Neural cell (in vitro differentiated cells): ENCODE measurements at regions not wholly inside any gene's neighbourhood (a gene's known extent, or its start where the extent isn't known, plus 50 kb on each side); places are given as distances from the start of the nearest gene placed in this dataset.

Experiments
- H2AFZ ChIP-seq: fragments of 200-600, 300-800 bp; sonication (generic), shearing (Covaris generic); 2 replicates; pipeline ENCODE4 v1.6.0; 2014; ENCODE audit warnings: low read depth, mild to moderate bottlenecking, antibody characterized with exemption, low read length, moderate library complexity
- H3F3A ChIP-seq: fragments of 200-600 bp; shearing (Covaris generic); 2 replicates; pipeline ENCODE4 v1.6.1; 2016; ENCODE audit warnings: mild to moderate bottlenecking, moderate library complexity, mixed read lengths, antibody characterized with exemption, low read length; ENCODE audit not compliant: insufficient read depth, poor library complexity, severe bottlenecking
- H3K27ac ChIP-seq: fragments of 200-600, 300-800 bp; sonication (generic), shearing (Covaris generic); 2 replicates; pipeline ENCODE4 v1.5.1; 2014; ENCODE audit warnings: mild to moderate bottlenecking, low read length, moderate library complexity
- H3K27me3 ChIP-seq: fragments of 300-800, 200-600 bp; sonication (generic), shearing (Covaris generic); 2 replicates; pipeline ENCODE4 v1.6.0; 2014; ENCODE audit warnings: mild to moderate bottlenecking, low read depth, low read length, moderate library complexity; ENCODE audit not compliant: insufficient read depth
- H3K36me3 ChIP-seq: fragments of 300-800, 200-600 bp; sonication (generic), shearing (Covaris generic); 2 replicates; pipeline ENCODE4 v1.5.1; 2014; ENCODE audit warnings: mild to moderate bottlenecking, antibody characterized with exemption, low read length, moderate library complexity; ENCODE audit not compliant: insufficient read depth
- H3K4me2 ChIP-seq: fragments of 300-800, 200-600 bp; sonication (generic), shearing (Covaris generic); 2 replicates; pipeline ENCODE4 v1.6.0; 2014; ENCODE audit warnings: mild to moderate bottlenecking, low read length
- H3K4me3 ChIP-seq: fragments of 300-800, 200-600 bp; sonication (generic), shearing (Covaris generic); 2 replicates; pipeline ENCODE4 v1.5.1; 2014; ENCODE audit warnings: mild to moderate bottlenecking, low read length, moderate library complexity
- H3K79me2 ChIP-seq: fragments of 200-600 bp; shearing (Covaris generic); replicated peaks from 2 replicates; pipeline ENCODE4 v1.6.0; 2014; ENCODE audit warnings: mild to moderate bottlenecking, low read length, moderate library complexity; ENCODE audit not compliant: insufficient read depth
- H3K9ac ChIP-seq: fragments of 300-800, 200-600 bp; sonication (generic), shearing (Covaris generic); 2 replicates; pipeline ENCODE4 v1.6.1; 2016; ENCODE audit warnings: mild to moderate bottlenecking, low read length, mixed read lengths
- H3K9me2 ChIP-seq: fragments of 200-600 bp; shearing (Covaris generic); 2 replicates; pipeline ENCODE4 v1.6.1; 2016; ENCODE audit warnings: mild to moderate bottlenecking, low read length, mixed read lengths; ENCODE audit not compliant: insufficient read depth
- H3K9me3 ChIP-seq: fragments of 200-600, 300-800 bp; sonication (generic), shearing (Covaris generic); 2 replicates; pipeline ENCODE4 v1.6.1; 2016; ENCODE audit warnings: mild to moderate bottlenecking, mixed run types, low read length, moderate library complexity, mixed read lengths
- H4K20me1 ChIP-seq: fragments of 200-600 bp; shearing (Covaris generic); 2 replicates; pipeline ENCODE4 v1.6.1; 2016; ENCODE audit warnings: mild to moderate bottlenecking, mixed run types; ENCODE audit not compliant: insufficient read depth
- CTCF ChIP-seq: fragments of 450-650 bp; IDR thresholded peaks from 2 replicates; pipeline ENCODE4 v1.5.1; 2014; ENCODE audit warnings: antibody characterized with exemption, mild to moderate bottlenecking, moderate library complexity; ENCODE audit not compliant: poor library complexity, severe bottlenecking
- EP300 ChIP-seq: fragments of 450-650 bp; conservative IDR thresholded peaks from 2 replicates; pipeline ENCODE4 v1.6.1; 2014; ENCODE audit warnings: antibody characterized with exemption, mild to moderate bottlenecking, moderate library complexity; ENCODE audit not compliant: poor library complexity, severe bottlenecking
- EZH2 ChIP-seq: fragments of 200-600, 300-800 bp; shearing (Covaris generic), sonication (generic); IDR thresholded peaks from 2 replicates; pipeline ENCODE4 v1.6.1; 2014; ENCODE audit warnings: antibody characterized with exemption, low read length, borderline replicate concordance, mild to moderate bottlenecking; ENCODE audit not compliant: insufficient read depth, poor library complexity, severe bottlenecking
- MXI1 ChIP-seq: fragments of 450-650 bp; conservative IDR thresholded peaks from 2 replicates; pipeline ENCODE4 v1.6.1; 2014; ENCODE audit warnings: antibody characterized with exemption, mild to moderate bottlenecking; ENCODE audit not compliant: poor library complexity, severe bottlenecking
- POLR2AphosphoS5 ChIP-seq: IDR thresholded peaks from 2 replicates; pipeline ENCODE4 v1.6.1; 2012
- RAD21 ChIP-seq: fragments of 450-650 bp; conservative IDR thresholded peaks from 2 replicates; pipeline ENCODE4 v1.6.1; 2014; ENCODE audit warnings: antibody characterized with exemption, mild to moderate bottlenecking, moderate library complexity
- SMC3 ChIP-seq: fragments of 450-650 bp; conservative IDR thresholded peaks from 2 replicates; pipeline ENCODE4 v1.6.1; 2014; ENCODE audit warnings: antibody characterized with exemption, mild to moderate bottlenecking, moderate library complexity; ENCODE audit not compliant: poor library complexity
- TAF1 ChIP-seq: IDR thresholded peaks from 2 replicates; pipeline ENCODE4 v1.6.1; 2012; ENCODE audit warnings: low read depth
- TF ChIP-seq, protein P1 (sequence below): IDR thresholded peaks from 2 replicates; pipeline ENCODE4 v1.6.1; 2012; ENCODE audit warnings: borderline replicate concordance

DNA sequence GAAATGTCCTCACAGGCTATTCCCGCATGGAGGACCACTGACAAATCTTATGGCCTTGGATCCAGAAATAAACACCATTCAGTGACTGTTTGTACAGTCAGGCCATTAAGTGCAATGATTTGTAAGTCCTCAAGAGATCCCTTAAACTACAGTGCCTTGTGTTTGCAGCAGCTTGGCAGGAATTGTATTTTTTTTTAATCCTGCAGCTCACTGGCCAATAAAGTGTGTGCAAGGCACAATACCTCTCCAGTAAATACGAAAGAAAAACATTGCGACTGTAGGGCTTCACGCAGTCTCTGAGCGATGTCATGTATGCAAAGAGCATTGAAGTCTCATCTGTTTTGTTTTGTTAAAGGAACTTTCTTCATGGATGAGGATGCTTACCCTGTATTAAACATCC lies 74.2 kb upstream of the TUSC1 start:
- TF ChIP-seq POLR2AphosphoS5 (no peak), TAF1 (no peak), CTCF (no peak), MXI1 (no peak), RAD21 (no peak), SMC3 (no peak), EP300 (no peak), EZH2 (no peak)
- TF ChIP-seq, protein P1, sequence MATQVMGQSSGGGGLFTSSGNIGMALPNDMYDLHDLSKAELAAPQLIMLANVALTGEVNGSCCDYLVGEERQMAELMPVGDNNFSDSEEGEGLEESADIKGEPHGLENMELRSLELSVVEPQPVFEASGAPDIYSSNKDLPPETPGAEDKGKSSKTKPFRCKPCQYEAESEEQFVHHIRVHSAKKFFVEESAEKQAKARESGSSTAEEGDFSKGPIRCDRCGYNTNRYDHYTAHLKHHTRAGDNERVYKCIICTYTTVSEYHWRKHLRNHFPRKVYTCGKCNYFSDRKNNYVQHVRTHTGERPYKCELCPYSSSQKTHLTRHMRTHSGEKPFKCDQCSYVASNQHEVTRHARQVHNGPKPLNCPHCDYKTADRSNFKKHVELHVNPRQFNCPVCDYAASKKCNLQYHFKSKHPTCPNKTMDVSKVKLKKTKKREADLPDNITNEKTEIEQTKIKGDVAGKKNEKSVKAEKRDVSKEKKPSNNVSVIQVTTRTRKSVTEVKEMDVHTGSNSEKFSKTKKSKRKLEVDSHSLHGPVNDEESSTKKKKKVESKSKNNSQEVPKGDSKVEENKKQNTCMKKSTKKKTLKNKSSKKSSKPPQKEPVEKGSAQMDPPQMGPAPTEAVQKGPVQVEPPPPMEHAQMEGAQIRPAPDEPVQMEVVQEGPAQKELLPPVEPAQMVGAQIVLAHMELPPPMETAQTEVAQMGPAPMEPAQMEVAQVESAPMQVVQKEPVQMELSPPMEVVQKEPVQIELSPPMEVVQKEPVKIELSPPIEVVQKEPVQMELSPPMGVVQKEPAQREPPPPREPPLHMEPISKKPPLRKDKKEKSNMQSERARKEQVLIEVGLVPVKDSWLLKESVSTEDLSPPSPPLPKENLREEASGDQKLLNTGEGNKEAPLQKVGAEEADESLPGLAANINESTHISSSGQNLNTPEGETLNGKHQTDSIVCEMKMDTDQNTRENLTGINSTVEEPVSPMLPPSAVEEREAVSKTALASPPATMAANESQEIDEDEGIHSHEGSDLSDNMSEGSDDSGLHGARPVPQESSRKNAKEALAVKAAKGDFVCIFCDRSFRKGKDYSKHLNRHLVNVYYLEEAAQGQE, result no peak
- Histone ChIP-seq H3K9me2 (no peaks in the 10 kb centered on the region), H3K27ac (no peak overlapping the region), H4K20me1 (no peaks in the 10 kb centered on the region), H3K9me3 (no peaks in the 10 kb centered on the region), H3K36me3 (no peaks in the 10 kb centered on the region), H3K79me2 (no peaks in the 10 kb centered on the region), H2AFZ (no peak overlapping the region), H3F3A (no peaks in the 10 kb centered on the region), H3K9ac (no peak overlapping the region), H3K4me2 (no peak overlapping the region), H3K27me3 (no peaks in the 10 kb centered on the region), H3K4me3 (no peak overlapping the region)

- H3K9ac ChIP-seq, result no peak overlapping the region
- no peak overlapping the region for H3K4me2 ChIP-seq
- H4K20me1 ChIP-seq, result no peaks in the 10 kb centered on the region
- H3K27ac ChIP-seq, result no peak overlapping the region
- H3K9me2 ChIP-seq, result no peaks in the 10 kb centered on the region
- H3K36me3 ChIP-seq, result no peaks in the 10 kb centered on the region
- no peak overlapping the region for H3K4me3 ChIP-seq
- H3F3A ChIP-seq, result no peaks in the 10 kb centered on the region
- no peaks in the 10 kb centered on the region for H3K27me3 ChIP-seq
- no peaks in the 10 kb centered on the region for H3K79me2 ChIP-seq
- no peak for TF ChIP-seq RAD21
- TF ChIP-seq EZH2, result no peak
- TF ChIP-seq EP300, result no peak
- TF ChIP-seq, protein P1, result no peak
- H2AFZ ChIP-seq, result no peak overlapping the region
- no peaks in the 10 kb centered on the region for H3K9me3 ChIP-seq
Observed at GRCh38 chr9:25742256-25742655, 64.0 kb upstream of the TUSC1 start.
